MV-4-11 (cell line): ENCODE measurements at regions not wholly inside any gene's neighbourhood (a gene's known extent, or its start where the extent isn't known, plus 50 kb on each side); places are given as distances from the start of the nearest gene placed in this dataset.

Experiments used
- DNase-seq: peaks from one replicate; lab custom pipeline; 2025; lab: John Stamatoyannopoulos, UW

GRCh38 chr12:111011999-111012600 lies 91.7 kb upstream of the MYL2 start:
- no peak for DNase-seq

- DNase-seq: no peak
Measured at GRCh38 chr12:111010916-111011657, 90.7 kb upstream of the MYL2 start.

- no peak for DNase-seq
Measured at GRCh38 chr12:111010061-111010460, 89.7 kb upstream of the MYL2 start.

- DNase-seq: peak; percentile 87
Measured at GRCh38 chr12:111006621-111007020, 86.2 kb upstream of the MYL2 start.

GRCh38 chr12:110998971-110999370 lies 78.6 kb upstream of the MYL2 start:
- no peak for DNase-seq

GRCh38 chr12:110998165-110998564 lies 77.8 kb upstream of the MYL2 start:
- no peak for DNase-seq

- no peak for DNase-seq
Measured at GRCh38 chr12:110996415-110996814, 76.0 kb upstream of the MYL2 start.

GRCh38 chr12:110995615-110996014 lies 75.2 kb upstream of the MYL2 start:
- DNase-seq: no peak

- no peak for DNase-seq
Measured at GRCh38 chr12:110995016-110995415, 74.6 kb upstream of the MYL2 start.

- DNase-seq: no peak
Measured at GRCh38 chr12:110993434-110993833, 73.1 kb upstream of the MYL2 start.

- DNase-seq: no peak
Measured at GRCh38 chr12:110992909-110993308, 72.5 kb upstream of the MYL2 start.

- DNase-seq: no peak
Measured at GRCh38 chr12:110983811-110984210, 63.4 kb upstream of the MYL2 start.

GRCh38 chr12:110972866-110973265 lies 52.5 kb upstream of the MYL2 start:
- DNase-seq: no peak

GRCh38 chr12:110971936-110972335 lies 51.6 kb upstream of the MYL2 start:
- no peak for DNase-seq

GRCh38 chr12:110971189-110971920 lies 51.0 kb upstream of the MYL2 start:
- DNase-seq: peak; percentile 1
